GM19035 (cell line): ENCODE measurements at regions not wholly inside any gene's neighbourhood (a gene's known extent, or its start where the extent isn't known, plus 50 kb on each side); places are given as distances from the start of the nearest gene placed in this dataset.

Source experiments
- ATAC-seq: cut with Tn5 transposase; IDR thresholded peaks from one replicate; pipeline ENCODE4 v1.9.1; 2021; ENCODE audit not compliant: unreplicated experiment

DNA sequence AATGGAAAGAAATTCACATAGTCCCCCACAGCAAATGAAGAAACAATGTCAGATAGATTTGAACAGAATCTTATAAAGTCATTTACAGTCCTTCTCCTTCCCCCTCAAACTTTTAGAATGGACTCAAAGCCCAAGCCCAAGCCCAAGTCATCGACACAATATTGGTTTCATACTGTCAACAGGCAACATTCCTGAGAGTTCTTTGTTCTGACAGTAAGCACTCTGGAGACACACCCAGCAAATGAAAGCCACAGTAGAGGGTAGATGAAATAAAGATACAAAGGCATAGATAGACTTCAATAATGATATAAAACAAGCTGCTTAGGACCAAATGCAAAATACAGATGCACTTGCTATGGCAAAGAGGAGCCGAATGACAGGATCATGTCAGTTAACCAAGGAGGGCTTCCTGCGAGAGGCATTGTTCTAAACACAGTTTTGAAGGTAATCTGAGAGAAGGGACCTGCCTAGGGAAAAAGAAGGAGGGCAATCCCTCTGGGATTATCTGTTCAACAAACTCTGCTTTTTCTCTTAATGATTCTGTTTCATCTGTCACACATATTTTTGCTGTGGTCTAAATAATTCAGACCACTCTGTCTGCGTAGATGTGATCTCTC lies 97.1 kb upstream of the MAP4K3 start:
- ATAC-seq = no peak

DNA sequence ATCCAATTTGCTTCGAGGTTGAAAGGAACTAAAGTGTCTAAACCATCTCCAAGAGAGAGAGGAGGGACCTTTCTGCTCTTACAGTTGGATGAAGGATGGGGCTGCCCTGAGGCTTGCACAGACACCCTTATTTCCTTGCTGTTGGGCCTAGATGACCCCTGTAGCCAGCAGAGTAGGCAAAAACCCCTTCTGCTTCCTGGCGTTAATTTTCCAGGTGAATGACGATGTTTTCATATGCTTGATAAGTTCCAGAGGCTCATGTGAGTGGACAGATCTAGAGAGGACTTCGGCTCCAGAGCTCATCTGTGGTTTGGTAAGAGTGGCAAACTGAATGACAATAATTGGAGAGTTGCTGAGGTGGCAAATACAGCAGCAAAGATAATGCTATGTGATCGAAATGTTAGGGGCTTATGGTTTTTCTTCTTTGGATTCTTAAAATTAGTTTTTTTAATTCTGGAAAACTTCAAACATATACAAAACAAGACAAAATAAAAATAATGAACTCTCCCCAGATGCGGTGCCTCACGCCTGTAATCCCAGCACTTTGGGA lies 98.6 kb upstream of the MAP4K3 start:
- no peak for ATAC-seq

DNA sequence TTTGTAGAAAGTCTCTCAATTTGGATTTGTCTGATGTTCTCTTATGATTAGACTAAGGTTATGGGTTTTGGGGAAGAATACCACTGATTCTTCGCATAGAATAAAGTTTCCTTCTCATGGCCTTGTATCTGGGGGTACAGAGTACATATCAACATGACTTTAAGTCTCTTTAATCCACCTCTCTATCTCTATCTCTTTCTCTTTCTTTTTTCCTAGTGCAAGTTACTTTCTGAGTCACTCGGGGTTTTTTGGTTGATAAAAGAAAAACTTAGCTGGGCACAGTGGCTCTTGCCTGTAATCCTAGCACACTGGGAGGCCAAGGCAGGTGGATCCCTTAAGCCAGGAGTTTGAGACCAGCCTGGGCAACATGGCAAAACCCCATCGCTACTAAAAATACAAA lies 100.1 kb upstream of the MAP4K3 start:
- no peak for ATAC-seq

DNA sequence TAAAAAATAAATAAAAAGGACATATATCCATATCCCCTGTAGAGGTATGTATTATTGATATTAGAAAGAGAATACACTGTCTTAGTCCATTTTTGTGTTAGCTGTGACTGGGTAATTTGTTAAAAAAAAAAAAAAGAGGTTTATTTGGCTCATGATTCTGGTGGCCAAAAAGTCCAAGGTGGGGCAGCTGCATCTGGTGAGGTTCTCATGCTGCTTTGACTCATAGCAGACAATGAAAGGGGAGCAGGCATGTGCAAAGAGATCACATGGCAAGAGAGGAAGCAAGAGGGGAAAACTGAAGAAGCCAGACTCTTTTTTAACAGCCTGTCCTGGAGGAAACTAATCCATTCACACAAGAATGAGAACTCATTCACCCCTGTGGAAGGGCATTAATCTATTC lies 101.6 kb upstream of the MAP4K3 start:
- ATAC-seq = no peak

DNA sequence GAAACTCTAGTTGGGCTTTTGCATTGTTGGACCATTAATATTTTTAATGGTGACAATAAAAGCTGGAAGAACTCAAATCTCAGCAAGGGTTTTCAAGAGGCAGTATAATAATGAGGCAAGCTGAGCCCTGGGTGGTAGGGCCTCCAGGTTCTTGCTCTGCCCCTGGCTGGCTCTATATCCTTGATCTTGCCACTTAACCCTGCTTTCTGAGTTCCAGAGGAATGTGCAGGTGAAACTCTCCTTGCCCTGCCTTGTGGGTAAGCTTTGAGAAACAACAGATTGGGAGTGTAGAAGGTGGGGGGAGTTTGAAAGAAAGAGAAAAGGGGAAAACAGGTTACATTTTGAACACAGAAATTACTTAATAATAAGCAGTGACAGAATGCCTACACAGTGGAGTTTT lies 103.3 kb upstream of the MAP4K3 start:
- no peak for ATAC-seq

DNA sequence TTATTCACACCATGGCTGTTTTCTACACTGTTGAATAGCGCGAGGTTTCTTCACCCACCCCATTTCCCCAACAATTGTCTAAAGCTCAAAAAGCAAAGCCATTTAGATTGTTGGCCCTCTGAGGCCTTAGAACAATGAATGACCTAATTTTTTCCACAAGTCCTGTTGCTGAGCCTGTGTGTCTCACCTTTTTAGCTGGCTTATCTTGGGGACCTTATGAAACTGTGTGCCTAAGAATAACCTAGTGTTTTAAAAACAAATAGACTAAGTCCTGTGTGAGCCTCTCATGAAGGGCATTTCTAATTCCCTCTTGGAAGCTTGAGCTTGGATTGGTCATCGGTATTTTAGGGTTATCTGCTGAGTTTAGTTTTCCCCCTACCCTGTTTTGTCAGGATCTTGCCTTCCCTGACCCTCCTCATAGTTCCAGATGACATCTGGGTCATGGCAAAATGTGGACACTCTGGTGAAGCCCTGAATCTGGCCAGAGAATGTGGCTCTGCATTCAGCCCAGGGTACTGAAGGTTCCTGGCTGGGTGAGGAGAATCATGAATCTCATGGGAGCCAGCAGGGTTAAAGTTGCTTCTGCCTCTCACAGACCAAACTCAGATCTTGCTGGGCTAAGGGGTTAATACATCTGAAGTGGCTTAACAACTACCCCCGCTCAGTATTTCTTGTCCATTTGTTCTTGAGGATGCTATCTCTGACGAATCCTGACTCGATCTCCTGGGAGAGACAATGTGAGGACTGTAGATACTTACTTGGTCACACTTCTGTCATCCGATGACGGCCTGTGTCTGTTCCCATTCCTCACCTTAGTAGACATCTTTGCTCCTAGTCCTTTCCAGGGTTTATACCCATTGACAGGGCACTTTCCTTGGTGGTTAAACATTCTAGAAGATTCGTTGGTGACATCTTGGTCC lies 104.2 kb upstream of the MAP4K3 start:
- ATAC-seq = no peak

DNA sequence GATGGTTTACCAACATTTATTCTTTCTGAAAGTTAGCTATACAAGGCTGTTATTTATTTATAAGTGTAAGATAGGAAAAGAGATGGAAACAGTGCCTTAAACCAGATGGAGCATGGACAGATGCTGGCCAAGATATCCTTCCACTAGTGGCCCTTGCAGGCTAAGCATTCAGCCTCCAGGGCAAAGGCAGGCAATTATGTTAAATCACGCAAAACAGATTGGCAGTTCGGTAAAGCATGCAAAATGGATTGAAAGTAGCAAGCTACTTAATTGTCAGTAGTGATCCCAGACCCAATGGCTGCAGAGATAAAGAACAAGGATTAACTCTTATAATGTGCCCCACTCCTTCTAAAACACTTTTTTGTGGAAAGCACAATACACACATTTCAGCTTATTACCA lies 105.4 kb upstream of the MAP4K3 start:
- ATAC-seq = no peak

DNA sequence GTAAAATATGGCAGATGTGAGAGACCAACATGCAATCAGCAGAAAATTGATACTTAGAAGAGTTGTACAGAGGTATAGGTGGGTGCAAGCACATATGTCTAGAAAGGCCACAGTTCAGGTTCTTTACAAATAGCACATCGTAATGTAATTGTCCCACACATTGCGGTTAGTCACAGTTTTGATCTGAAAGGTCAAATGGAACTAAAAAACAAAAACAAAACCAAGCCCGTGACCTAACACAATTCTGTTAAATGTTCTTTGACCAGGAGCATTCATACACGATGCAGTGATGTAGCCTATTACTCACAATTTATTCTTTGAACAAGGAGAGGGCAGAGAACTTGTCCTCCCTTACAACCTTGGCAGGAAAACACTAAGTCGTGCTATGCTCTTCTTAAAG lies 108.9 kb upstream of the MAP4K3 start:
- ATAC-seq = no peak

DNA sequence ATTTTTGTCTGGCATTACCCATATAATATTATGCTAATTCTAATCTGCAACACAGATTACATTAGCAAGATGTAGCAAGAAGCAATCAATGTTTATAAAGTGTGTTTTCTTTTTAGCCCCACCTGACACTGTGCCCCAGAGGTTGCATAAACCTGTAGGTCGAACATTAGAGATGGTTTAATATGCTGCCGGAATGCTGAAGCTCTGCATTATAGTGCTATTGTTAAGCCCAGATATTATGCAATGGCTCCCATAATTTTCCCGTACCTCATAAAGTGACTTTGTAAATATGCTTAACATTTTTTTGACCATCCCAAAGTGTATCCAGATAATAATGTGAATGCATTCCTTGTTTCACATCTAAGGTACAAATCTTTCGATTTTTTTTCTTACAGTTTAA lies 109.3 kb upstream of the MAP4K3 start:
- no peak for ATAC-seq

DNA sequence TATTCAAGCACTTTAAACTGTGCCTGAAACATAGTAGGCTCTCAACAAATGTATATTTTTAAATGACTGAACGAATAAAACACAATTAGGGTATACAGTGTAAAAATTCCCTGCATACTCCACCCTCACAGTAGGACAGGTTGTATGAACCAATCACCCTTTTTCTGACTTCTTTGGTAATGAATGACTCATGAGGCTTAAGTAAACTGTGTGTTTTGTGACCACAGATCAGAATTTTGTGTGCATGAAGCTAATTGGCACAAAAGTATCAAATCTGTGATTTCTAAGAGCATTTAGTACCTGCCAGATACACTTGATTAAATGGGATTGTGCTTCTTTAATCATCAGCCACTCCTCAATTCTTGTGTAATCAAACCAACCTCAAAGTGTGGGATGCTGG lies 109.9 kb upstream of the MAP4K3 start:
- no peak for ATAC-seq

DNA sequence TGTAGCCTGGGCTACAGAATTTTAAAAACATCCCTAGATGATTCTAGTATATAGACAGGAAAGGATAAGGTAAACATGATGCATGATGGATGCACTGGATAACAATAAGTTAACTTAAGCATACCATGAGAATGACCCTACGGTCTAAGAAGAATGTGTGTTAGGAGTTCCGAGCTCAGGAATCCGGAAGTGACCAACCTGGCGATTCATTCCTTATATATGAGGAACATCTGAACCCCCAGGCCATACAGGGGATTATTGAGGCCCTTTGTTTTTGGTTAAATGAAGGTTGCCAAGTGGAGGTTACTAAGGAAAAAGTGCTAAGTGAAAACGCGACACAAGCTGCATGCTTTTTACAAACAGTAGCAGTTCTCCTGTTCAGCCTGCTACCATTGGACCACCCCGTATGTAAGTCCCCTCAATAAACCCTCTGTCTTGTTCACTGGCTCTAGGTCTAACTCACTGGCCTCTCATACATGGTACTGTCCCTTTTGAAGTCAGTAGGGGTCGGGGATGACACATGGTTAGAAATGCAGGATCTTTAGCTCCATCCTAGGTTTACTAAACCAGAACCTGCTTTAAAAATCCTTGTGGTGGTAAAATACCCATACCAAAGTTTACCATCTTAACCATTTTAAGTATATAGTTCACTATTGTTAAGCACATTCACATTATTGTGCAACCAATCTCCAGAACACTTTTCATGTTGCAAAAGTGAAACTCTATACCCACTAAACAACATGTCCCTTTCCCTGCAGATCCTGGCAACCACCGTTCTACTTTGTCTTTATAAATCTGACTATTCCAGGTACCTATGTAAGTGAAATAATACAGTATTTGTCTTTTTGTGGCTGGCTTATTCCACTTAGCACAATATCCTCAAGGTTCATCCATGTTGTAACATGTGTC lies 111.0 kb upstream of the MAP4K3 start:
- no peak for ATAC-seq

DNA sequence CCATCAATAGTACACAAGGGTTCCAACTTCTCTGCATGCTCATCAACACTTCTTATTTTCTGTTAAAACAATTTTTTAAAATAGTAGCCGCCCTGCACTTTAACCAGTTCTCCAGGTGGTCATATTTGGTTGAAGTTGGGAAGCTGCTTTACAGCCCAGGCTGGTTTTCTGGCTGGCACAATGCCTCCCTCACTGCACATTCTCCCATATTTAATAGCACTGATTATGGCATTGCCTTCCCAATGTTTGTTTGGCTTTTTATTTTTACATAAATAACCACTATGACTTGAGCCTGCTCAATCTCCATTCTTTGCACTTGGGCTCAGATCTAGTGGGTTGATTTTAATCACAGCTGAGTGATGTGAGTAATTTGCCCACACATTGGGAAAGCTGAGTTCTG lies 111.9 kb upstream of the MAP4K3 start:
- no peak for ATAC-seq

DNA sequence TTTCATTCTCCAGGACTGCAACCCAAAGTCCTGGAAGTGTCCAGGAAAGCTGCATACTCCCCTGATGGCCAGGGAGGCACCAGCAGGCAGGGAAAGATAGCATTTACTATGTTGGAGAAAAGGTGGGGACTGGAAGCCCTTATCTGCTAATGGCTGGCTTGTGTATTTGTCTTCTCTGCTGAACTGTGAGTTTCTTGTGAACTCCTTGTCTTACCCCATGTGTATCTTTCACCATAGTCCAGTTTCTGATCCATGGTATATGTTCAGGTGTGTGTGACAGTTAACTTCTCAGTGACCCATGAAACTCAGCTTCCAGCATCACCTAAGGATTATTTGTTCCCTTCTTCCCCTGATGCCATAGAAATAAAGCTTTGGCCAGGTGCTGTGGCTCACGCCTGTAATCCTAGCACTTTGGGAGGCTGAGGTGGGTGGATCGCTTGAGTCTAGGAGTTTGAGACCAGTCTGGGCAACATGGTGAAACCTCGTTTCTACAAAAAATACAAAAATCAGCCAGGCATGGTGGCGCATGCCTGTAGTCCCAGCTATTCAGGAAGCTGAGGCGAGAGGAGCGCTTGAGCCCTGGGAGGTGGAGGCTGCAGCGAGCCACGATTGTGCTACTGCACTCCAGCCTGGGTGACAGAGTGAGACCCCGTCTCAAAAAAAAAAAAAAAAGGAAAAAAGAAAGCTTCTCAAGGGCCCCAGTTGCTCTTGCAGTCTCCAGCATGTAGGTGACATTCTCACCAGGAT lies 112.8 kb upstream of the MAP4K3 start:
- ATAC-seq = no peak

DNA sequence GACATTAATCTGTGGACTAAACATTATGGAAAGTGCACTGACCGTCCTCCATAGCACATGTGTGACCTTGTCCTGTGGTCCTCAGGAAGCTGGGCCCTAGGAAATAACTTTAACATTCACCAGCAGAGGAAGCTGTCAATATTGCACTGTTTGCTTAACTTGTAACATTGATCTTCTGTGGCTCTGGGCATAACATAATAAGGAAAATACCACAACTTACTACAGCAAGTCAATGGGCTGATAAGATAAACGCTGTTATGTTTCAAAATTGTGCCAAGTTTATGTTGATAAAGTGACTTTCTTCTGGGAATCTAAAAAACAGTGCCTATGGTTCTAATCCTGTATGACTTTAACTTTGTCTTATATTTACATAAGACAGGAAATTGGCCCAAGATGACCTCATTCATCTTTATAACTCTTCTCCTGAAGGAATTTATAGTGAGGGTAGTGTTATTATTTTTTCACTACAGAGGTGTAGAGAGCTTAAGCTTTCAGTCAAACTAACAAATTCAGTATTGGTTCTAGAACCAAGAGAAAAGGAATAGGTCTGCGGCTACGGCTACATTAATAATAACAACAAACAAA lies 113.7 kb upstream of the MAP4K3 start:
- ATAC-seq = no peak

DNA sequence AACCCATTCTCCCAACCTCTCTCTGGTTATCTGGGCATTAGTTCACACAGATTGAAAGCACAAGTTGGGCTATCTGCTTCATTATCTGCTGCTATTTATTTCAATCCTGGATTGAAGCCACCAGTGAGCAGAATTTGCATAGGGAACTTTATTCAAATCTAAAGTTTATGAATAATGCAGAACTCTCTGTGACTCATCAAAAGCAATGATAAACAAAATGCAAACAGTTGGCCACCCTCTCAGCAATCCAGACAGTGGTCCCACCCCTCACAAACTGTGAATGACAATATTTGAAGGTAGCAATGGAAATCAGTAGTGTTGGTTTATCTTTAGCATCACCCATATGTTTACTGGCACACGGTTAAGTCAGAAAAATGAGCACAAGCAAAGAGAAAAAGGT lies 106.8 kb upstream of the TMEM178A start:
- no peak for ATAC-seq

DNA sequence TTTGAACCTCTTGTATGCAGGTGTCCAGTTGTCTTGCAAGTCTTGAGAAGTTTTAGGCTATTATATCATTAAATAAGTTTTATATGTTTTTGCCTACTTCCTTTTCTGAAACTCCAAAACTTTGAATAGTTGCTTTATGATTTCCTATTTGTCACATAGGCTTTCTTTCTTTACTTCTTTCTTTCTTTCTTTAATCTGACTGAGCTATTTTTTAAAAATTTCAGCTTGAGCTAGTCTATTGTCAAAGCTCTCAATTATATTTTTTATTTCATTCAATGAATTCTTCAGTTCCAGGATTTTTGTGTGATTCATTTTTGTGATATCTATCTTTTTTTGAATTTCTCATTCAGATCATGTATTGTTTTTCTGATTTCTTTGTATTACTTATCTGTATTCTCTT lies 102.1 kb upstream of the TMEM178A start:
- no peak for ATAC-seq

DNA sequence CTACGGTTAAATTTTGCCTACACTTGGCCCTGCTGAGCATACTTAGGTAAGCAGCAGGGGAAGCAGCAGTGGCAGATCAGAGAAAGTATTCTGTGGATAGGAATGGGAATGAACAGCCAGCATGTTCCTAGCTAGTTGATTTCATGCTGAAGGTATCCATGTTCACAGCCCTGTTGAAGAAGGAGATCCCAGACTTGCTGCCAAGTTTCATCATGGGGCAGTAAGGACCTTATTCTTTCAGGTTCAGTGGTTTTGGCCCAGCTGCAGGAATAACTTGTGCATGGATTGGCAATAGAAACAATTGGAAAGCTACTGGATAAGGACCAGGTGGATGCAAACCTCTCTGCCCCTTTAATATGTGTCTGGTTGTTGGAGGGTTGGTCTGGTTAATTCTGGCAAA lies 98.2 kb upstream of the TMEM178A start:
- no peak for ATAC-seq

DNA sequence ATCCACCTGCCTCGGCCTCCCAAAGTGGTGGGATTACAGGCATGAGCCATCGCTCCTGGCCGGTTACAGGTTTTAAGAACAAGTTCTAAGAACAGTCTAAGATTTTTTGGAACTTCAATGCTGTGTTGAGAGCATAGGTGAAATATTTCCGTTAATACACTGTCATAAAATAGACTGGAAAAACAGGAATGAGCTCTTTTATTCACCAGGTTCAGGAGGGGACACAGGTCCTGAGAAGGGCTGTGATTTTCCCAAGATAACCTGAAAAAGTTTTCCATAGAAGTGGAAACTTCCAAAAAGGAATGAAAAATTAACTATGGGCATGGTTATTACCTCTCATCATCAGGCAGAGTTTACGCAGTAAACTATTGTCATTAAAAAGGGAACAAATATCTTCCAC lies 97.6 kb upstream of the TMEM178A start:
- no peak for ATAC-seq

DNA sequence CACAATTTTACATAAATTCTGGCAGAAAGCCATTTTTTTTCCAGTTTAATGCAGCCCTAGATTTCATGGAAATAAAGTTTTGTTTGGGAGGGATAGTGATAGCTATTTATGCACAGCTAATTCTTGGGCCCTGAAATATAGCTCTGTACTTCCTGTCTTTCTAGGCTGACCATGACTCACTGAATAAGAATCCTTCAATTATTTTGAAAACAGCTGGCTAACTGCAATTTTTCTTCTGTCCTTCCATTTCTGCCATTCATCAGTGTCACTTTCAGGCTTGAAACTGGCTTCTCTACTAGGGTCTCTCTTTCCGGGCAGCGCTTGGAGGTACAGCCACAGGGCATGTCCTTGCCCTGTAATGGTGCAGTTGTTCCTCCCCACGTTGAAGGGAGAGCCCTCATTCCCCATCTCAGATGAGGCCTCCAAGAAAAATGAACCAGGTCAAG lies 97.1 kb upstream of the TMEM178A start:
- ATAC-seq = no peak

DNA sequence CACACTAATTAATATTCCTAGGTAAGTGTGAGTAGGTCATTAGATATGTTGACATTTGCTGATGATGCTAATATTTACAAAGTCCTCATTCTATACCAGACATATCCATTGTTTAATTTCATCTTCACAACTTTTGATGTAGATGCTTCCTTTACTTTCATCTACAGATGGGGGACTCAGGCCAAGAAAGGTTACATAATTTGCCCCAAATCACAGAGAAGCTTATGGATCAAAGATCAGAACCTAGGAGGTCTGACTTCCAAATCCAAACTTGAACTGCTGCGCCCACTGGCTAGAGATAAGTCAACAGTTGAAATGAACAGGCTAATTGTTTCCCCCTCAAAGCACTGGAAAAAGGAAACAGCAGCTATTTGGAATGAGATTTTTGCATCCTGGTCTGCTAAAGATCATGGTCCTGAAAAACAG lies 95.6 kb upstream of the TMEM178A start:
- ATAC-seq = no peak
